ENCODE measurements at regions not wholly inside any gene's neighbourhood (a gene's known extent, or its start where the extent isn't known, plus 50 kb on each side); places are given as distances from the start of the nearest gene placed in this dataset.

DNA sequence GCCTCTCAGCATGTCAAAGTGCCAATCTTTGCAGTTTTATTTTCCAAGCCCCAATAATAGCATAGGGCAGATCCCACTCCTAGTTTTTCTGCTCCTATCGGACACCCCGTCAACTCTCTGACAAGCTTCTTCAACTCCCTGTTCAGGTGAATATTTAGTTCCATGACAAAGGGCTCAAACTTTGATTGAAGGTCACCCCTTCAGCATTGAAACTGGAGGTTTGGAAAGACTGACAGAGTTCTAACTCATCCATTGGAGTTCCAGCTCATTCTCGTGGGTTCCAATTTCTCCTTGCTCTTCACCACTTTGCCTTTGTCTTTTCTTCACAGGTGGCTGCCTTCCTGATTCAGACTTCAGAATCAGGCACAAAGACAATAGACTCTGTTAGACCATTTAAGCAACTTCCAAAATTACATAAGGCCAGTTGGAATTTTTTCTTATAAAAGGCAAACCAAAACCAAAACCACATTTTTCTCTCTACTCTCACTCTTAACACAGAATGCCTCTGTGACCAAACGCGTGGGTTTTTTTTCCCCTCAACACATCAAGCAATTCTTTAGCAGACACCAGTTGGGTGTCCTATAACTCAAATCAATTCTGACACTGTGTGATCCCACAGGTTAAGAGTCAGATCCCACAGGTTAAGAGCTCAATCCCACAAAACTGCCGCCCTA is 169.3 kb upstream of the USP25 start:
- 86% methylated on average over 6 of the region's 6 CpGs for WGBS
- H3K9me3 ChIP-seq = peaks cover 0 to 3% (median 0%) of the 10 kb centered on the region in 4 donors
- no peaks in the 10 kb centered on the region for H3K4me1 ChIP-seq
- no peak for DNase-seq (ENCODE audit: extremely low spot score)
- no peaks in the 10 kb centered on the region for H3K27me3 ChIP-seq
- intact Hi-C loops (cut with DNase I) = loop anchor here (10.0 kb wide), 1 partner anchor 1136 kb away; no protein-coding TSS in a partner anchor
- H3K36me3 ChIP-seq = no peaks in the 10 kb centered on the region
- TF ChIP-seq, protein P1, sequence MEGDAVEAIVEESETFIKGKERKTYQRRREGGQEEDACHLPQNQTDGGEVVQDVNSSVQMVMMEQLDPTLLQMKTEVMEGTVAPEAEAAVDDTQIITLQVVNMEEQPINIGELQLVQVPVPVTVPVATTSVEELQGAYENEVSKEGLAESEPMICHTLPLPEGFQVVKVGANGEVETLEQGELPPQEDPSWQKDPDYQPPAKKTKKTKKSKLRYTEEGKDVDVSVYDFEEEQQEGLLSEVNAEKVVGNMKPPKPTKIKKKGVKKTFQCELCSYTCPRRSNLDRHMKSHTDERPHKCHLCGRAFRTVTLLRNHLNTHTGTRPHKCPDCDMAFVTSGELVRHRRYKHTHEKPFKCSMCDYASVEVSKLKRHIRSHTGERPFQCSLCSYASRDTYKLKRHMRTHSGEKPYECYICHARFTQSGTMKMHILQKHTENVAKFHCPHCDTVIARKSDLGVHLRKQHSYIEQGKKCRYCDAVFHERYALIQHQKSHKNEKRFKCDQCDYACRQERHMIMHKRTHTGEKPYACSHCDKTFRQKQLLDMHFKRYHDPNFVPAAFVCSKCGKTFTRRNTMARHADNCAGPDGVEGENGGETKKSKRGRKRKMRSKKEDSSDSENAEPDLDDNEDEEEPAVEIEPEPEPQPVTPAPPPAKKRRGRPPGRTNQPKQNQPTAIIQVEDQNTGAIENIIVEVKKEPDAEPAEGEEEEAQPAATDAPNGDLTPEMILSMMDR (IDR thresholded peaks at IDR 0.05) = no peak
- TF ChIP-seq POLR2A (IDR thresholded peaks at IDR 0.05; ENCODE audit: low read depth) (no peak), EP300 (IDR thresholded peaks at IDR 0.05) (no peak), POLR2AphosphoS5 (IDR thresholded peaks at IDR 0.05) (no peak)
- H3K4me3 ChIP-seq = no peak overlapping the region
- H3K27ac ChIP-seq (replicated peaks in 1 of 4) = no peak overlapping the region

DNA sequence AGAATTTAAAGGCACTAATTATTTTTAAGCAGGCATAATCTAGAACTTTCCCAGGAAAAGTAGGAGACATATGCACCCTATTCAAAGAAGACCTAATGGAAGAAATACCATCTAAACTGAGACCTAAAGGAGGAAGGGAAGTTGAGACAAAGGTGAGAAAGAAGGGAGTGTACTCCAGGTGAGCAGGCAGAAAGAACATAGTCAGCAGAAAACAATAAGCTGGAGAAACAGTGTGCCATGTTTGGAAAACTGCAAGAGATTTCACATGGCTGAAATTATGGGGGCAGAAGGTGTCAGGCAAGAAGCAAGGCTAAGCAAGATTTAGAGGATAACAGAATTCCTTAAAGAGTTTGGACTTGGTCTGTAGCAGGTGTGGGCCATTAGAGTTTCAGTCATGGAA is 167.0 kb upstream of the USP25 start:
- intact Hi-C loops (cut with DNase I) = loop anchor here (10.0 kb wide), 1 partner anchor 1138 kb away; no protein-coding TSS in a partner anchor
- no peak overlapping the region for H3K4me3 ChIP-seq
- TF ChIP-seq POLR2A (IDR thresholded peaks at IDR 0.05; ENCODE audit: low read depth) = no peak
- no peak for TF ChIP-seq POLR2AphosphoS5 (IDR thresholded peaks at IDR 0.05)
- no peak for TF ChIP-seq EP300 (IDR thresholded peaks at IDR 0.05)
- TF ChIP-seq, protein P1 (IDR thresholded peaks at IDR 0.05) = no peak
- H3K36me3 ChIP-seq = no peaks in the 10 kb centered on the region
- DNase-seq (ENCODE audit: extremely low spot score) = no peak
- no peaks in the 10 kb centered on the region for H3K27me3 ChIP-seq
- no peaks in the 10 kb centered on the region for H3K9me3 ChIP-seq
- no peak overlapping the region for H3K27ac ChIP-seq (replicated peaks in 1 of 4)
- H3K4me1 ChIP-seq = no peaks in the 10 kb centered on the region

DNA sequence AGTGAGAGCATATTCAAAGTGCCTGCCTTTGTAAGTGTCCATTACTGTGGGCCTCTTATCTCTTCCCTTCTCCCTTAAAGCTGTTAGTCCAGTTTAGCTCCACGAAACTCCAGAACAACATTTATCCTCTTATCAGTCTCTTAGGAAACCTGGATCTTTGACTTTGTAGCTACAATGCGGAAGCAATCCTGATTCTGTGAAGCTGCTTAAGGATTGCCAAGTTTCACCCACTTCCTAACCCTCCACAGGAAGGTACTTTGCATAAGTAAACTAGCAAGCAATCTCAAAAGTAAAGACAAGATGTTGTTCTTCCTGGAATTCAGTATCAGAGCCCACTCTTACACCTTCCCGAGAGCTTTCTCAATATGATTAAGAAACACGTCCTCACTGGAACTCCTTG is 164.9 kb upstream of the USP25 start:
- Histone ChIP-seq H3K4me3 (no peak overlapping the region), H3K27ac (replicated peaks in 1 of 4) (no peak overlapping the region), H3K9me3 (no peaks in the 10 kb centered on the region), H3K27me3 (no peaks in the 10 kb centered on the region), H3K4me1 (no peaks in the 10 kb centered on the region), H3K36me3 (no peaks in the 10 kb centered on the region)
- WGBS = 69% methylated on average over 4 of the region's 4 CpGs
- intact Hi-C loops (cut with DNase I) = loop anchor here (10.0 kb wide), 1 partner anchor 1140 kb away; no protein-coding TSS in a partner anchor
- TF ChIP-seq POLR2A (IDR thresholded peaks at IDR 0.05; ENCODE audit: low read depth) (no peak), EP300 (IDR thresholded peaks at IDR 0.05) (no peak), POLR2AphosphoS5 (IDR thresholded peaks at IDR 0.05) (no peak)
- TF ChIP-seq, protein P1 (IDR thresholded peaks at IDR 0.05) = no peak
- DNase-seq (ENCODE audit: extremely low spot score) = no peak

DNA sequence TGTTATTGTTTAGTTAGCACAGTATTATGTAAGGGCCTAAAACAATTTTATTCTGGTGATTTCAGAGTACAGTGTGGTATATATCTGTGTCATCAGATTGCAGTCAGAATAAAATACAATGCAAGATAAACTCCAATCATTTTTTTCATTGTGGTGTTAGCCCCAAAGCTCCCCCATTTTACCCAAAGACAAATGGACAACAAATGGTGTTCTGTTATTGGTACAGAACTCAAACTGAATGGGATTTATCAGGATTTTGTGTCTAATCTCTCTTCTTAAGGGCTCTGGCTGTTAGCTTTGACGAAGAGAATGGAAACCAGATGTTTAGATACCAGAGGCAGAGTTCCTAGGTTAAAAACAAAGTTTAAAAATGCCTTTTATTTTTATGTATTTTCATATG is 163.1 kb upstream of the USP25 start:
- no peaks in the 10 kb centered on the region for H3K9me3 ChIP-seq
- H3K27me3 ChIP-seq = no peaks in the 10 kb centered on the region
- intact Hi-C loops (cut with DNase I) = loop anchor here (10.0 kb wide), 1 partner anchor 1142 kb away; no protein-coding TSS in a partner anchor
- TF ChIP-seq POLR2AphosphoS5 (IDR thresholded peaks at IDR 0.05) (no peak), EP300 (IDR thresholded peaks at IDR 0.05) (no peak), POLR2A (IDR thresholded peaks at IDR 0.05; ENCODE audit: low read depth) (no peak)
- H3K36me3 ChIP-seq = no peaks in the 10 kb centered on the region
- H3K4me1 ChIP-seq = no peaks in the 10 kb centered on the region
- WGBS = 38% methylated on average over 1 of the region's 1 CpG
- H3K4me3 ChIP-seq = no peak overlapping the region
- H3K27ac ChIP-seq (replicated peaks in 1 of 4) = no peak overlapping the region
- DNase-seq (ENCODE audit: extremely low spot score) = no peak

DNA sequence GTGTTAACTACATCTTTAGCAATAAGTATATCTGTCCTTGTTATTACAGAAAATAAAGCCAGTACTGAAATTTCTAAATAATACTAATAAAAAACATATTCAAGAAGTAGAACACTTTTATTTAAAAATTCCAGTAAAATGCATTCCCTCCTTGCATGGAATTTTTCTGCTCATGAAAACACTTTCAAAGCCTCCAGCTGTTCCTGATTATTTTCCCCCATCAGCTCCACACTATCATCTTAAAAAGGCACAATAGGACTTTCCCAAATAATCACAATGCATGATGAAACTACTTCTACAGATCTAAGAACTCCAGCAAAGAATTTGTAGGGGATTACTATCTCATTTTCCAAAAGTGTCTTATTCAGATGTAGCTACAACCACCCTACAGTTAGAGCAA is 162.6 kb upstream of the USP25 start:
- intact Hi-C loops (cut with DNase I) = loop anchor here (10.0 kb wide), 1 partner anchor 1142 kb away; no protein-coding TSS in a partner anchor
- DNase-seq (ENCODE audit: extremely low spot score) = no peak
- no peak overlapping the region for H3K4me3 ChIP-seq
- H3K4me1 ChIP-seq = no peaks in the 10 kb centered on the region
- H3K27me3 ChIP-seq = no peaks in the 10 kb centered on the region
- no peaks in the 10 kb centered on the region for H3K9me3 ChIP-seq
- no peak overlapping the region for H3K27ac ChIP-seq (replicated peaks in 1 of 4)
- TF ChIP-seq POLR2AphosphoS5 (IDR thresholded peaks at IDR 0.05) (no peak), EP300 (IDR thresholded peaks at IDR 0.05) (no peak), POLR2A (IDR thresholded peaks at IDR 0.05; ENCODE audit: low read depth) (no peak)
- TF ChIP-seq, protein P1 (IDR thresholded peaks at IDR 0.05) = no peak
- H3K36me3 ChIP-seq = no peaks in the 10 kb centered on the region

Data from esophagus muscularis mucosa (tissue), 4 donors.